AG10803 (cell line): ENCODE measurements at regions not wholly inside any gene's neighbourhood (a gene's known extent, or its start where the extent isn't known, plus 50 kb on each side); places are given as distances from the start of the nearest gene placed in this dataset.
"Not testable (repeated sequence)": the region's sequence is repeated elsewhere in the genome, so short reads cannot be mapped to it uniquely, and the experiment has no call there.

Source experiments
- DNase-seq: peaks from one replicate; pipeline ENCODE4 v3.0.0; 2010; ENCODE audit warnings: low read depth
- H3K4me3 ChIP-seq: 2 replicates; pipeline ENCODE4 v1.5.1; 2011; ENCODE audit warnings: mild to moderate bottlenecking, low read length, control low read depth
- CTCF ChIP-seq: conservative IDR thresholded peaks from 2 replicates; pipeline ENCODE4 v1.5.1; 2011; ENCODE audit warnings: mild to moderate bottlenecking, low read length, control low read depth, inconsistent platforms

GRCh38 chrX:108947205-108947604, 210.8 kb upstream of the IRS4 start:
- DNase-seq = no peak
- H3K4me3 ChIP-seq = no peak overlapping the region
- no peak for TF ChIP-seq CTCF

- H3K4me3 ChIP-seq = no peak overlapping the region
- no peak for TF ChIP-seq CTCF
- DNase-seq = no peak
These were observed 210.2 kb upstream of the IRS4 start for GRCh38 chrX:108946531-108946930.

- no peak for TF ChIP-seq CTCF
- H3K4me3 ChIP-seq = no peak overlapping the region
- no peak for DNase-seq
These were observed 209.6 kb upstream of the IRS4 start for GRCh38 chrX:108945883-108946523.

- no peak overlapping the region for H3K4me3 ChIP-seq
- TF ChIP-seq CTCF = no peak
- no peak for DNase-seq
These were observed 178.4 kb upstream of the IRS4 start for GRCh38 chrX:108914791-108915190.

- H3K4me3 ChIP-seq, DNase-seq: not testable (repeated sequence)
These were observed 167.5 kb upstream of the IRS4 start for GRCh38 chrX:108903831-108904230.

GRCh38 chrX:108900333-108900732, 164.0 kb upstream of the IRS4 start:
- DNase-seq = no peak
- H3K4me3 ChIP-seq = no peak overlapping the region
- TF ChIP-seq CTCF = no peak

- H3K4me3 ChIP-seq, DNase-seq: not testable (repeated sequence)
These were observed 160.0 kb upstream of the IRS4 start for GRCh38 chrX:108896349-108896748.

- no peak for DNase-seq
- TF ChIP-seq CTCF = no peak
These were observed 156.1 kb upstream of the IRS4 start for GRCh38 chrX:108892501-108892900.

More at GRCh38 chrX:108892501-108892900, 156.1 kb upstream of the IRS4 start:
- H3K4me3 ChIP-seq = no peak overlapping the region
